ENCODE measurements at regions not wholly inside any gene's neighbourhood (a gene's known extent, or its start where the extent isn't known, plus 50 kb on each side); places are given as distances from the start of the nearest gene placed in this dataset.

GRCh38 chr11:27244900-27245299 lies 118.1 kb downstream of the CCDC34 start:
- Histone ChIP-seq H3K9me3 (ENCODE audit: control insufficient read depth, insufficient read depth, low read length) (no peaks in the 10 kb centered on the region), H3K23ac (ENCODE audit: low read depth, low read length) (no peak overlapping the region), H2AK5ac (ENCODE audit: low read depth, low read length) (no peak overlapping the region), H4K8ac (ENCODE audit: low read depth in 2 of 2, low read length in 2 of 2) (no peak overlapping the region), H3K18ac (ENCODE audit: low read depth, low read length) (no peak overlapping the region), H3K4ac (ENCODE audit: low read depth, low read length) (no peak overlapping the region), H4K5ac (ENCODE audit: low read depth, low read length) (no peak overlapping the region), H3K14ac (replicated peaks; ENCODE audit: low read depth, low read length) (no peak overlapping the region), H3K9me1 (ENCODE audit: insufficient read depth, low read length) (no peaks in the 10 kb centered on the region; the same call in 1 of the 2 replicates), H3K4me2 (ENCODE audit: low read depth, low read length) (no peak overlapping the region), H3K4me3 (ENCODE audit: insufficient read depth, low read depth, low read length) (no peak overlapping the region), H3K27ac (ENCODE audit: insufficient read depth, low read length) (no peak overlapping the region), H2BK15ac (ENCODE audit: low read depth, low read length) (no peak overlapping the region), H3K79me1 (ENCODE audit: low read depth in 1 of 2, low read length in 2 of 2) (no peaks in the 10 kb centered on the region), H2BK20ac (ENCODE audit: low read depth, low read length) (no peak overlapping the region), H3K36me3 (ENCODE audit: control insufficient read depth, insufficient read depth, low read length) (no peaks in the 10 kb centered on the region), H3K27me3 (ENCODE audit: control insufficient read depth, insufficient read depth, low read length) (peaks cover 3% of the 10 kb centered on the region), H2BK5ac (ENCODE audit: low read depth, low read length, poor library complexity, severe bottlenecking) (no peak overlapping the region), H4K20me1 (ENCODE audit: insufficient read depth, low read length) (no peaks in the 10 kb centered on the region; the same call in 1 of the 2 replicates), H4K91ac (ENCODE audit: insufficient read depth, low read depth, low read length) (no peak overlapping the region), H2AK9ac (replicated peaks; ENCODE audit: low read depth, low read length, poor library complexity) (no peak overlapping the region), H2BK120ac (ENCODE audit: low read depth, low read length) (no peak overlapping the region), H3K4me1 (ENCODE audit: control insufficient read depth, insufficient read depth, low read length) (peaks cover 2% of the 10 kb centered on the region; the same call in 1 of the 2 replicates), H3K9ac (ENCODE audit: low read depth, low read length) (no peak overlapping the region), H2AFZ (replicated peaks; ENCODE audit: low read length, poor library complexity) (no peak overlapping the region), H3K56ac (ENCODE audit: extremely low read depth, insufficient read depth, low read length) (no peak overlapping the region)
- DNase-seq (no peak), ATAC-seq (ENCODE audit: low read depth) (no peak)
- dilution Hi-C loops (cut with HindIII; ENCODE audit: low sequenced_read_pairs, unreplicated experiment) (no loop called here), intact Hi-C loops (cut with micrococcal nuclease) (no loop called here), in situ Hi-C loops (cut with MboI; ENCODE audit: low sequenced_read_pairs) (no loop called here)
- TF ChIP-seq NFE2L2 (IDR thresholded peaks at IDR 0.05; ENCODE audit: low read depth, low read length) = no peak
- peak; percentile 81 for TF ChIP-seq MAFK (IDR thresholded peaks at IDR 0.05; ENCODE audit: low read depth, low read length)
- ChIA-PET POLR2A (ENCODE audit: unreplicated experiment) (no interaction called here), CTCF (no interaction called here)
- no TSS peak for BruUV-seq (replicated peaks)
